NCI-H524 treated with DMSO at 0.1 percent for 48 hours (cell line): ENCODE measurements at regions not wholly inside any gene's neighbourhood (a gene's known extent, or its start where the extent isn't known, plus 50 kb on each side); places are given as distances from the start of the nearest gene placed in this dataset.
"Not testable (repeated sequence)": the region's sequence is repeated elsewhere in the genome, so short reads cannot be mapped to it uniquely, and the experiment has no call there.

Experiments used
- DNase-seq: peaks from one replicate; lab custom pipeline; 2025; lab: John Stamatoyannopoulos, UW

DNA sequence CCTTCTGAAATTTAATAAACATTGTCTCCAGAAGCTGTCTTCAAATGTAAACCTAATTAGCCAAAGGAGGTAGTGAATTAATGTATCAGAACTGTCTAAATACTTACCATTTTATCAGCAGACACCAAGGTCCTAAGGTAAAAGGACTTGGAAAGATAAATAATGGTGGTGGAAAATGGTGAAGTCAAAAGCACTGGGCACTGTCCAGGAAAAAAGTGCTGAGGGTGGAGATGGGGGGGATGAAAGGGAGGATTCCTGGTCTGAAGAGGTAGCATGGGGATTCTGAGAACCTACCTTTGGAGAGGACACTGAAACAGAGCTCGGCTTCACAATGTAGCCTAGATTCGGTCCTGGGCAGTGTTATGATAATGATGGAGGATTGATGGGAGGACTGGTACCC is 149.0 kb upstream of the DPH6 start:
- no peak for DNase-seq

GRCh38 chr15:35696767-35697231 is 150.8 kb upstream of the DPH6 start:
- no peak for DNase-seq

GRCh38 chr15:35697549-35698299 is 151.8 kb upstream of the DPH6 start:
- no peak for DNase-seq

DNA sequence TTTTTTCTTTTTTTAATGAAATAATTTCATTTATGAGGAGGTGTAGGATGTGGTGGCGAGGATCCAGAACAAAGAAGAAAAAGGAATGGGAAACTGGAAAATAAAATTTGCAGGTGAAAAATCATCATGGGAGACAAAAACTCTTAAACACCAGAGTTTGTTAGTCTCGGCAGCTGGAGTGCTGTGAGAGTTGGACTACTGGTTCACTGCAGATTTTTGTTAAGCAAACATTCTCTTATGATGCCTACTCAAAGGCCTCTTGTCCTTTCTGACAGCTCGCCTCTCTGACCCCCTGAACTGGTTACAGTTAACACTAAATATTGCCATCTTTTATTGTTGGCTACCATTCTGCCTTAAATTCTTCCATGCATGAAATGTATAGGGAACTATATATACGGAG is 152.4 kb upstream of the DPH6 start:
- no peak for DNase-seq

DNA sequence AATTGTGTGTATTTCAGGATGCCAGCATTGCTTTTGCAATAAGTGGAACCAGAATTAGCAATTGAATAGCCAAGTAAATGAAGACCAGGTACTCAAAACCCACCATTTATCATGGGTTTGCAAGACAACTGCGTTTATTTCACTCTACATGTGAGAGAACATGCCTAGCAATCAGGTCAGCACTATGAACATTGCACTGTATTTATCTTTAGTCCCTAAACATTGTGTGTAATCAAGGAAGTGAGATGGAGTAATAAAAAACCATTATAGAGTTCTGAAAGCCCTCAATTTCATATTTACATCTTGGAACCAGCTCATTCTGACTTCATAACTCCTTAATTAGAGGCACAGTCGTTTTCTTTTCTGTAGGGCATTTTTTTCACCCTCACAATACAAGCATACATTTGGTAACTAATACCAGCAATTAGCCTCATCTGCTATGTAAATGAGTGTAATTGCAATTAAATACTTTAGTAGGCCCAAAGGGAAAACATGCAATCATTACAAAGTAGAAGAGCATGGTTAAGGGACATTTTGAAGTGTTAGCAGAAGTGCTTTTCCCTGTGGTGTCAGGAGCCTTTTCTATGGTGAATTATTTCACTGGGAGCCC is 153.1 kb upstream of the DPH6 start:
- no peak for DNase-seq

DNA sequence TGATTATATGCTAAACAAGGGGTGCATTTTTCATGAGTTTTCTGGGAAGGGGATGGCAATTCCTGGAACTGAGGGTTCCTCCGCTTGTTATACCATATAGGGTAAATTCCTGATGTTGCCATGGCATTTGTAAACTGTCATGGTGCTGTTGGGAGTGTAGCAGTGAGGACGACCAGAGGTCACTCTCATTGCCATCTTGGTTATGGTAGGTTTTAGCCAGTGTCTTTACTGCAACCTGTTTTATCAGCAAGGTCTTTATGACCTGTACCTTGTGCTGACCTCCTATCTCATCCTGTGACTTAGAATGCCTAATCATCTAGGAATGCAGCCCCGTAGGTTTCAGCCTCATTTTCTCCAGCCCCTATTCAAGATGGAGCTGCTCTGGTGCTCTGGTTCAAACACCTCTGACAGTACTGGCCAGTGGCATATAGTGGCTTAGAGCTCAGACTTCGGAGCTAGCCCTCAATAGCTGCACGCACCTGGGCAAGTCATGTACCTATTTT is 154.2 kb upstream of the DPH6 start:
- not testable (repeated sequence) for DNase-seq

DNA sequence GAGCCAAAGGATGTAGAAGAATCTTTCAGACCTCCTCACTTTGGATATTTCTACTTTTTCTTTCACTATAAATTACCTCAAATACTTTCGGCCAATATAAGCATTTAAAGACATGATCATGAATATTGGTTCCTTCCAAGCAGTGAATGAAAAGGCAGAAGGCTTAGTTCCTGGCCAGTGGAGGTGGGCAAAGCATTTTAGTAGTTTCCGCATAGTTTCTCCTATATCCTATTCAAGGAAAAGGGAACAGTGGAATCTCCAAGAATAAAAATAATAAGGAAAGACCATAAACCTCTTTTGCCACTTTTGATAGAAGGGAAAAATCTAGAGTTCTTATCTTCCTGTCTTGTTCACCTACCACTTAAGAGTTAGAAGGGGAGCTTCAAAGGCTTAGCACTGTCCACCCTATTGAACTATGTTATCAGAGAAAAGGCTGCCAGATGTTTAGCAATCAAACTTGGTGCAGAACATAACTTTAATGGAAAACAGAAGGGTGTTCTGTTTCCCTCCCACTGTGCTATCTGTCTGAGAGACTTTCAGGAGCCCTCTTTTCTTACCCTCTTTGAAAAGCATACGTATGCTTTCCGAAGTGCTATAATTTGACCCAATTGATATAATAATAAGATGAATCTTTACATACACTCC is 155.6 kb upstream of the DPH6 start:
- no peak for DNase-seq

DNA sequence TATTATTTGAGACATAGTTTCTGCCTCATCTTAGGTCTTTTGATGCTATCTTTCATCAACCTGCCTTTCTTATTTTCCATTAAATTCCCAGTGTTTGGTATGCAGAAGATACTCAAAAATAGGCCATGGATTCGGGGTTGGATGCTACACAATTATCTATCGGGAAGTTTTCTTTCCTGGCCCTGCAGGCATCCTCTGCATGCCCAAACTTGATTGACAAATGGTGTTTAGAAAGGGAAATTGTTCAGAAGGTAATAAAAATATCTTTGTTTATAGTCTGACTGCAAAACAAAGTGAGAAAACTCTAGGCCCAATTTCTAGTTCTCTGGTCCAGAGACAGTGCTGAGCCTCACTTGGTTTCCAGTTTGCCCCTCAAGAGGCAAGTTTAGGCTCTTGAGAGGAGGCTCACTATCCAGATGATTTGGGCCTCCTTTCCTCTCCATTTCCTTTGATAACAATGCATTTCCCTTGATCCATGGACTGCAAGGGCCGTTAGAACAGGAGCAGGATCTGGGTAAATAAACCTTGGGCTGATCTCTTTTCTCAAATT is 157.1 kb upstream of the DPH6 start:
- DNase-seq = no peak

DNA sequence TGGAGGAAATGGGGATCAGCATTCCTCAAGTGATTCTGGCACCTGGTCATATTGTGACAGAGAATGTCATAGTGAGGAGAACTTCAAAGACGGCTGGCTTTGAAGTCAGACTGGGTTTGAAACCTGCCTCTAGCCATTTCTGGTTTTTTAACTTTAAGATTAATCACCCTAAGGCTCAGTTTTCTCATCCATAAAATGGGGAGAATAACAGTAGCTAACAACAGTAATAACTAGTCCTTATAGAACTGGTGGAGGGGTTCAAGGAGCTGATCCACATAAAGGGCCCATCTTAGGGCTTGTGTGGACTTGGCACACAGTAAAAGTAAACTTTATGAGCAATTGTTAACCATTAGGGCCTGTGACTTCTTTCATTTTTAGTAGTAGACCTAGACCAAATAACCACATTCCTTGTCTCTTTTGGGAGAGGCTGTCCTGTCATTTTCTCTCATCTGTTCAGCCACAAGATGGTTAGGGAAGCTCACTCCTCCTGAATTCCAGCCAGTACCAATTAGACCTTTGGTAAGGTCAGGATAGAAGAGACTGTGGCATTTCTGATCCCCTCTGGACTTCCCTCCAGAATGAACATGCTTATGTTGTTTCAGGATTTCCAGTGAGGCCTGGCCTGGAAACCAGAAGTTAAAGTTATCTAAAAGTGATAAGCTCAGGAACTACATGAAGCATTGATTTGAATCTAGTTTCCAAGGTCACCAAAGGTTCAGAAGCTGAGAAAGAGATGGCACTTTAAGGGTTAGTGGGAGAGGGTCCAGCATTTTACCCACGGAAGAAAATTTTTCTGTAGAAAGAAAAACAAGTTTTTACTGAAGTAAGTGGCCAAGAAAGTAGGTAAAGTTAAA is 159.3 kb upstream of the DPH6 start:
- DNase-seq = no peak

DNA sequence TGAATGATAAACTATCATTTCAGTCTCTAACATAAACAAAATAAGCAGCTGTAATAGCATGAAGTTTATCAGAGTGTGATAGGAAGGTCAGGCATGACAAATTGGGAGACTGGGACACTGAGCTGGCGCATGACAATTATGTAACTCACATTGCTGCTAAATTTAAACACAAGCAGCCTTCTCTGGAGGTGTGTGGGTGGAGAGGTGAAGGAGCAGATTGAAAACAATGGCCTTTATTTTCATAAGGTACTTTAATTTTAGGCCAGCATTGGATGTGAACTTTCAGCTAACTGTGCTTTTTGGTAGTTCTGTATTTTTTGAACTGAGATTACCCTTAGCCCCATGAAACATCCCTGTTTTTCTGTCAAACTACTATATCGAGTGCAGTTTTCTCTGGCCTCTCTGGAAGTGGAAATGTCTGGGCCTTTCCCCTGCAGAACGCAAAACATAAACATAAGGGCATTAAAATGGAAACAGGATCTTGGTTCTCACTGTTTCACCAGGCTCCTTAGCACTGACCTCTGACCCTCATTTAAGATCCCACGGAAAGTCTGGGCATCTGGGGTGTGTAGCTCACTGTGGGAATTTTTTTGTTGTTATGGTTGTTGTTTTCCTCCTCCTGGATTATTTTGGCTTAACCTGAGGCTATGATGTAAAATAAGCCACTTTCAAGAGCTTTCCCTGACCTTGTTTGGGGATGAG is 160.1 kb upstream of the DPH6 start:
- no peak for DNase-seq

GRCh38 chr15:35712956-35713355 is 167.0 kb upstream of the DPH6 start:
- DNase-seq = no peak

DNA sequence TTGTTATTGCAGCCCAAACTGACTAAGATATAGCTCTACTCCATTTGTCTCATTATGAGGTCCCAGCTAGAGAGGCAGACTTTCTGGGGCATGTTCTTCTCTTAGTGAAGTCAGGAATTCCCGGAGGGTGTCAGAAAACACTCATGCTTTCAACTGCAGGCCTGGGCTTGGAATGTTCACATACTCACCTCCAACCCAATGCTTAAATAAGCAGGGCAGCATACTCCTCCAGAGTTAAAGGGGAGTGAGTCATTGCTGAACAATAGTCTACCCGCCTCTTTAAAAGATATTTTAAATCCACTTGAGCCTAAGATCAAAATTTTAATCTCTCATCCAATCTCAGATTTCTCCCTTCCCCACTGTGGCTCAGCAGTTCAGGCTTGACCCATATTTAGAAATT is 167.8 kb upstream of the DPH6 start:
- no peak for DNase-seq

- DNase-seq = no peak
Measured at GRCh38 chr15:35717721-35718120, 171.8 kb upstream of the DPH6 start.

- no peak for DNase-seq
Measured at GRCh38 chr15:35720019-35720418, 174.1 kb upstream of the DPH6 start.

- DNase-seq = no peak
Measured at GRCh38 chr15:35720984-35721383, 175.0 kb upstream of the DPH6 start.

DNA sequence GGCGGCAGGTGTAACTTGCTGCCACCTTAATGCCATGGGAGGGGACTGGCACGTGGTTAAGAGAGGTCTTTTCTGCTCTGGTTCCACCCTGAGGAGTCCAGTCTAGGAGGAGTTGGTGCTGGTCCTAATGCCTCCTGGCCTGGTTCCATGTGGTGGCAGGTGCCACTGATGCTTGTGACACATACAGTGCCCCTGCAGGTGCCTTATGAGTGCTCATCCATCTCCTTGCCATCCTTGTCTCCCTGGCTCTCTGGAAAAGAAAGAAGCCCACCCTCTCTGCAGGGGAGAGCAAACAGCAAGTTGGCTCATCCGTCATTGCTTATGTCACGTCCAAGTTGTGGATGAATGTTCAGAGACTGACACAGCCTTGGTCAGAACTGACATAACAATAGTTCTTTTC is 175.8 kb upstream of the DPH6 start:
- no peak for DNase-seq

DNA sequence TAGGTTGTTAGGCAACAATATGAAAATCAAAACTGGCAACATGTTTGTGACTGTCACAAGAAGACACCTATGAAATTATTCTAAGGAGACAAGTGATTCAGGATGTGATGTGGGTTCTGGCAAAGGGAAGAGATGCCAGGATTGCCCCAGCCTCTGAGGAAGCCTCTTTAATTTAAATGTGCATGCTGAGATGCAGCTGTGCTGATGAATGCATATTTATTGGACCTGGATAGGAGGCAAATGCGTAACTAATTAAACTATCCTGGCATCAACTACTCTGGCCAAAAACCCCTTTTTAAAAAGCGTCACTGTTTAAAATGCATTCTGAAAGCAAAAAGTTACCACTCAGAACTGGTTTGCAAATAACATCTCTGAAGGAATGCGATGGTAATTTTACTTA is 176.5 kb upstream of the DPH6 start:
- no peak for DNase-seq

- no peak for DNase-seq
Measured at GRCh38 chr15:35723120-35723847, 177.3 kb upstream of the DPH6 start.

DNA sequence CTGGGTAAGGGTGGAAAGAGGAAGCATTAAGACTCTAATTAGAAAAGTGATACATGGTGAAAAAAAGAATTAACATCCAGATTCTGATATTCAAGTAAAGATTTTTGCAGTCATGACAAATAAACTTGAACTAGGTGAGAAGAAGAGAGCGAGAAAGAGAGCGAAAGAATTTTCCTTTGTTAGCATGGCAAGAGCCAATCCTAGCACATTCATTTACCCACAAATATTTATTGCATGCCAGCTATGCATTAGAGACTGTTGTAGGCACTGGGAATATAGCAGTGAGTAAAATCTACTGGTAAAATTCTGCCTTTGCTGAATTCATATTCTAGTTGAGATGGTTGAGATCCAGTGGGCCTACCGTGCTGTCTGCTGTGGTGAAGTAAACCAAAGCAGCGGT is 177.9 kb upstream of the DPH6 start:
- no peak for DNase-seq

DNA sequence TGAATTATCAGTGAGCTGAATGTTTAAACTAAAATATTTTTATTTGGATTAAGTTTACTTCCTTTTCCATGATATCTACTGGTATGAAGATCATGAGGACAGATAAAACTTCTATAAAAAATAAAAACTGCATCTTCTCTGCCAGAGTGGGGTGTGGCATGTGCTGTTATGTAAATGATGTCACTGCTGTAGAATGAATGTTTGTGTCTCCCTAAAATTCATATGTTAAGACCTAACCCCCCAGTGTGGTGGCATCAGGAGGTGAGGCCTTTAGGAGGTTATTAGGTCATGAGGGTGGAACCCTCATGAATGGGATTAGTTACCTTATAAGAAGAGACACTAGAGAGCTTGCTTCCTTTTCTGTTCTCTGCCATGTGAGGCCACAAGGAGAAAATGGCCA is 178.7 kb upstream of the DPH6 start:
- no peak for DNase-seq

- DNase-seq = no peak
Measured at GRCh38 chr15:35725353-35725752, 179.4 kb upstream of the DPH6 start.
